Activated CD4-positive, alpha-beta memory T cell treated with anti-CD3 and anti-CD28 coated beads for 36 hours (primary cell): ENCODE measurements at regions not wholly inside any gene's neighbourhood (a gene's known extent, or its start where the extent isn't known, plus 50 kb on each side); places are given as distances from the start of the nearest gene placed in this dataset.

ENCODE experiments used
- CTCF ChIA-PET: fragments of 350-600 bp; sonication (Branson Sonifier 250); formaldehyde crosslinking; loops from one replicate; lab custom pipeline; 2021; ENCODE audit warnings: antibody characterized with exemption, inconsistent platforms; lab: Charles Lee
- POLR2A ChIA-PET: fragments of 350-600 bp; sonication (Branson Sonifier 250); formaldehyde crosslinking; loops from one replicate; lab custom pipeline; 2021; ENCODE audit warnings: antibody characterized with exemption; lab: Charles Lee
- DNase-seq: peaks from one replicate; pipeline ENCODE4 v3.0.0-alpha.2; 2020
- H3K27ac Mint-ChIP-seq: one replicate; pipeline ENCODE4 v1.8.0; 2021; ENCODE audit warnings: mixed read lengths
- H3K27me3 Mint-ChIP-seq: one replicate; pipeline ENCODE4 v1.8.0; 2021; ENCODE audit warnings: mixed read lengths
- H3K36me3 Mint-ChIP-seq: one replicate; pipeline ENCODE4 v1.8.0; 2021; ENCODE audit warnings: mixed read lengths
- H3K4me1 Mint-ChIP-seq: one replicate; pipeline ENCODE4 v1.8.0; 2021; ENCODE audit warnings: low read depth, mixed read lengths
- H3K4me3 Mint-ChIP-seq: one replicate; pipeline ENCODE4 v1.8.0; 2021; ENCODE audit warnings: mild to moderate bottlenecking, mixed read lengths
- H3K9me3 Mint-ChIP-seq: one replicate; pipeline ENCODE4 v1.8.0; 2021; ENCODE audit warnings: mixed read lengths
- intact Hi-C: fragments of 100-400 bp; cut with micrococcal nuclease; formaldehyde crosslinking; loops from one replicate; pipeline ENCODE4 v1.15.1; 2023

GRCh38 chr1:223490256-223490655, 97.0 kb downstream of the CCDC185 start:
- H3K9me3 Mint-ChIP-seq: no peaks in the 10 kb centered on the region
- CTCF ChIA-PET: no interaction called here
- no peak overlapping the region for H3K27ac Mint-ChIP-seq
- peaks cover 3% of the 10 kb centered on the region for H3K4me1 Mint-ChIP-seq
- intact Hi-C loops: no loop called here
- no peaks in the 10 kb centered on the region for H3K36me3 Mint-ChIP-seq
- no peak for DNase-seq
- POLR2A ChIA-PET: no interaction called here
- no peak overlapping the region for H3K4me3 Mint-ChIP-seq
- no peaks in the 10 kb centered on the region for H3K27me3 Mint-ChIP-seq
